Stimulated activated memory B cell treated with anti-CD40 and anti-IgM and Interleukin-4, amounts not matched to agents 10 μg/mL and 1 μg/mL and 100 μg/mL, for 72 hours (primary cell): ENCODE measurements at regions not wholly inside any gene's neighbourhood (a gene's known extent, or its start where the extent isn't known, plus 50 kb on each side); places are given as distances from the start of the nearest gene placed in this dataset.
"Not testable (repeated sequence)": the region's sequence is repeated elsewhere in the genome, so short reads cannot be mapped to it uniquely, and the experiment has no call there.

Experiments
- ATAC-seq: fragments of 150-1000 bp; cut with Tn5 transposase; 2 replicates; pipeline ENCODE4 v1.10.0; 2021
- H3K27ac Mint-ChIP-seq: one replicate; pipeline ENCODE4 v1.8.0; 2022; ENCODE audit warnings: mild to moderate bottlenecking, mixed read lengths
- H3K27me3 Mint-ChIP-seq: one replicate; pipeline ENCODE4 v1.8.0; 2022; ENCODE audit warnings: mixed read lengths
- H3K36me3 Mint-ChIP-seq: one replicate; pipeline ENCODE4 v1.8.0; 2022; ENCODE audit warnings: mixed read lengths
- H3K4me1 Mint-ChIP-seq: one replicate; pipeline ENCODE4 v1.8.0; 2022; ENCODE audit warnings: mixed read lengths
- H3K4me3 Mint-ChIP-seq: one replicate; pipeline ENCODE4 v1.8.0; 2022; ENCODE audit warnings: mild to moderate bottlenecking, moderate library complexity, mixed read lengths
- H3K9me3 Mint-ChIP-seq: one replicate; pipeline ENCODE4 v1.8.0; 2022; ENCODE audit warnings: mixed read lengths

DNA sequence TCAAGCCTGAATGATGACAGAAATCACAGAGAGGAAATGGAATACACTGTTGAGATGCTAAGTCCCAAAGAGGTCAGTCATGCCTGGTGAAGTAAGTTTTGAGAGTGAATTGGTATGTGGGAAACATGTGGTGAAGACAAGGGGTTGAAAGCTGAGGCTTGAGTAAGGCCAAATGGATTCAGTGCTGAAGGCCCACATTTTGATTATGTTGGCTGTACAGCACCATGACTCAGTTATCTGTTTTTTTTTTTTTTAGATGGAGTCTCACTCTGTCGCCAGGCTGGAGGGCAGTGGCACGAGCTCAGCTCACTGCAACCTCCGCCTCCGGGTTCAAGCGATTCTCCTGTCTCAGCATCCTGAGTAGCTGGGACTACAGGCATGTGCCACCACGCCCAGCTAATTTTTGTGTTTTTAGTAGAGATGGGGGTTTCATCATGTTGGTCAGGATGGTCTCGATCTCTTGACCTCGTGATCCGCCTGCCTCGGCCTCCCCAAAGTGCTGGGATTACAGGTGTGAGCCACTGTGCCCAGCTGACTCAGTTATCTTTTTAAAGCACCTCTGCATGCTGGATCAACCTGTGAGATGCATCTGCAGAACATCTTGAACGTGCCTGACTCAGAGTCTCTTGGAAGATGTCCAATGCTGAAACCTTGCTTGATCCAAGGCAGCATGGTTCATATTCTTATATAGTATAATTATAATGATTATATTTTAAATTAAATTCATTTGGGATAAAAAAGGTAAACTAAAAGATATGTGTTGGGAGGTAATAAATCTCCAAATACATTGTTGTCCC lies 829.8 kb downstream of the TNS3 start:
- H3K9me3 Mint-ChIP-seq, H3K27me3 Mint-ChIP-seq, ATAC-seq, H3K36me3 Mint-ChIP-seq, H3K4me3 Mint-ChIP-seq, H3K27ac Mint-ChIP-seq, H3K4me1 Mint-ChIP-seq: not testable (repeated sequence)

DNA sequence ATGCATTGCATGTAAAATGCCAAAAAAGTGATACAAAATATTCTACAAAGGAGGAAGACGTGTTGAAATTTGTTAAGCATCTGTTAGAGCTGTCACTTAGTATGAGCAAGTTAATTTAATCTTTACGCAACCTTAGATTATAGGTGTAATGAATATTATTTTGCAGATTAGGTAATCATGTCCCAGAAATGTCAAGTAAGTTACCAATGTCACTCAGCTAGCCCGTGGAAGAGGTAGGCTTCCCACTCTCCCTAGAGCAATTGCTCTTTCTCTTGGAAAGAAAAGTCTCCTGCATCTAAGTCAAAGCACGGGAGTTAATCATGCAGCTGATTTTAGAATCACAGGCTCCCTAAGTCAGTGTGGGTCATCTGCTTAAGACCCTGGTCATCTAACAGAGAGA lies 830.4 kb upstream of the IGFBP3 start:
- H3K9me3 Mint-ChIP-seq: peaks cover 3% of the 10 kb centered on the region
- no peaks in the 10 kb centered on the region for H3K36me3 Mint-ChIP-seq
- no peaks in the 10 kb centered on the region for H3K27me3 Mint-ChIP-seq
- no peaks in the 10 kb centered on the region for H3K4me1 Mint-ChIP-seq
- no peak for ATAC-seq
- no peak overlapping the region for H3K4me3 Mint-ChIP-seq
- no peak overlapping the region for H3K27ac Mint-ChIP-seq

DNA sequence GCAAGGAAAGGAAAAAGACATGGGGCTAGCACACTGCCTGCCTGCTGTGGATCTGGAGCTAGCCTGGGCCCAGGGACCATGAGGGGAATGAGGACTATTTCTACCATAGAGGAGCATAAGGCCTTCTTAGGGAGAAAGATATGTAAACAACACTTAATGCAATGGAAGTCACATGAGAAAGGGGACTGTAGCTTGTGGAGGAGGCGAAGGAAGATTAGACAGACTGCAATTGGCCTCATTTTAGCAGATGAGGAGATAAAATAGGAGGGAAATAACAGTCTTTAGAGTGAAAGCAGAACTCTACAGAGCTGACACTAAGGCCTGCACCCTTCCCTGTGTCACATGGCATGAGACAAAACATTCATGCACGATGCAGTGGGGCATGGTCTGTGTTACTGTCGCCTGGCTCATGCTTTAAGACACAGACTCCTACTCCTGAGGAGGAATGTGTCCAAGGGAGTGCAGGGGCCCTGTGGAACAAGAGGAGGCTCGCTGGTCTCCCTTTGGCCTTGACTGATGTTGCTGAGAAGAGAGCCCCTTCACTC lies 829.3 kb upstream of the IGFBP3 start:
- Mint-ChIP-seq H3K27me3 (no peaks in the 10 kb centered on the region), H3K4me1 (no peaks in the 10 kb centered on the region), H3K9me3 (peaks cover 3% of the 10 kb centered on the region), H3K4me3 (no peak overlapping the region), H3K36me3 (no peaks in the 10 kb centered on the region), H3K27ac (no peak overlapping the region)
- ATAC-seq: no peak

DNA sequence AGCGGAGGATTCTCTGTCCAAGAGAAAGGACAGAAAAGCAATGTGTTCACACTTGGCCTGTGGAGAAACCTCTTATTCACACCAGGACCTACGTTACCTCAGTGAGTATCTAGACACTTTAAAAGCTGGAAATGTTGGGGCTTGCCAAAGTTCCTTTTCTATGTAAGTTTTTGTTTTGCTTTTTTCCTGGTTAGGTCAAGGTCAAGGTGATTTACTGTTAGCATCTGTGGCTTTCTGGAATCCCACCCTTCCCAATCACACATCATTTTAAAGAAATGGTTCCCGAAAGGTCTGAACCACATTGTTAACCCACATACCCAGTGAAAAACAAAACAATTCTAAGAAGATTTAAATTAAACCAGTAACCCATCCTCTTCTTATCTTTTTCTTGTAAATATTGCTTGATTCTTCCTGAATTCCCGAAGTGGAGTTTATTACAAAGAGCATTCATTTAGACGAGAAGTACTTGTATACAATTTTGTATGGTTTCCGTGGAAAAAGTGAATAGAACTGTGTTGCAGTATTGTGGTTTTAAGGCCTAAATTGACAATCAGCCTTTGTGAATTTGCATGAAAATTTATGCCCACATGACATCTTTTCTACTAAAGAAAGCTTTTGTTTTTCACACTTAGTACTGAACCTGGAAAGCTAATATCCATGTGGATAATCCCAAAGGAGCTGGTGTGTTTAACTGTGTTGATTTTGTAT lies 827.0 kb upstream of the IGFBP3 start:
- ATAC-seq: no peak
- Mint-ChIP-seq H3K4me3 (no peak overlapping the region), H3K9me3 (peaks cover 3% of the 10 kb centered on the region), H3K36me3 (no peaks in the 10 kb centered on the region), H3K27ac (no peak overlapping the region), H3K27me3 (no peaks in the 10 kb centered on the region), H3K4me1 (no peaks in the 10 kb centered on the region)

DNA sequence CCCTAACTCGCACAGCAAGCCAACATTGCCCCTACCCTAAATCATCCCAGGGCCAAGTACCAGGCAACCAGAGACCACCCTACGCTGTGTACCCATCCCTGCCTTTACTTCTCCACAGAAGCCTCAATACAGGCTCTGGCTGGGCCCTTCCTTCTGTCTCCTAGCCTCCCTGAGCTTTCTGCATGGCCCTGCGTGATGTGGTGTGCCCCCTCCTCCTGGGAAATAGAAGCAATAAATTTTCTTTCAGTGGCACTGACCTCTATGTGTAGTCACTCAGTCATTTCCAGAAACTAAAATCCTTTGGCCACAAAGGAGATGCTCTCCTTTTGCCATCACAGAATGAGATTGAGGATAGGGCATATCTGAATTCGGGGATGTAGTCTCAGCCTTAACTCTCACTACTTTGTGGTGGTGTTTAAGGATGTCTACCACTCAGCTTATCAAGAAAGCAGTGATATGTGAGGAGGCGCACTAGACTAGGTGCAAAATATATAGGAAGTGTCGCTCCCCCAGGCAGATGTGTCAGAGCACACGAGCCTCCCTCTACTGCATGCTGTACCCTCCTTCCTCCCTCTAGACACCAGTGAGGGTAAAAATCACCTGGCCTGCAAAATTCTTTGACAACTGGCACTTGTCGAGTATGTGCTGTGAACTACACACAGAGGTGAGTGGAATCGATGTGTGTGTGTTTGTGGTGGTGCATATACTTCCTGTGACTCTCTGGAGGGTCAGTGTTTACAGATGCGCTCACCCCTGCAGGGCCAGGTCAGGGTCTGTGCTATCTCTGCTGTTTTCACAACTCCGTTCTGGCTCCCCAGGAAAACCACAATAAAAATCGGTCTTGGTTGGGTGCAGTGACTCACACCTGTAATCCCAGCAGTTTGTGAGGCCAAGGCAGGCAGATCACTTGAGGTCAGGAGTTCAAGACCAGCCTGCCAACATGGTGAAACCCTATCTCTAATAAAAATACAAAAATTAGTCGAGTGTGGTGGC lies 825.9 kb upstream of the IGFBP3 start:
- peaks cover 3% of the 10 kb centered on the region for H3K9me3 Mint-ChIP-seq
- no peak overlapping the region for H3K4me3 Mint-ChIP-seq
- no peaks in the 10 kb centered on the region for H3K27me3 Mint-ChIP-seq
- no peak for ATAC-seq
- H3K4me1 Mint-ChIP-seq: no peaks in the 10 kb centered on the region
- H3K27ac Mint-ChIP-seq: no peak overlapping the region
- no peaks in the 10 kb centered on the region for H3K36me3 Mint-ChIP-seq

DNA sequence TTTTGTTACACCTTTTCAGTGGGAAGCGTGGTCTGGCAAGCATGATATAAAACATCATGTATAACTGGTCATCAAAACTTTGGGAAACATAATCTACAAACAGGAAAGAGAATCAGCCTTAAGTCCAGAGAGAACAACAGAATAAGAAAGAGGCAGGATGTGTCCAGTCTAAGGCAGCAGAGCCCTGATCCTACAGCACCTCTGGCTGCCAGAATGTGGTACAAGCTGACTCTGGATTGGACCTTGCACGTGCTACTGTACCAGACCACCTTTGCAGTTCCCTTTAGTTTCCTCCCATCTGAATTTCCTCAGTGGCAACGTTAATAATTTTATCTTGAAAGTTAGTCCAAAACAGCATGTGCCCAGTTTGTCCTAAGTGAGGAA lies 824.6 kb upstream of the IGFBP3 start:
- peaks cover 3% of the 10 kb centered on the region for H3K9me3 Mint-ChIP-seq
- H3K27me3 Mint-ChIP-seq: no peaks in the 10 kb centered on the region
- H3K4me1 Mint-ChIP-seq: no peaks in the 10 kb centered on the region
- H3K4me3 Mint-ChIP-seq: no peak overlapping the region
- H3K27ac Mint-ChIP-seq: no peak overlapping the region
- no peak for ATAC-seq
- no peaks in the 10 kb centered on the region for H3K36me3 Mint-ChIP-seq

DNA sequence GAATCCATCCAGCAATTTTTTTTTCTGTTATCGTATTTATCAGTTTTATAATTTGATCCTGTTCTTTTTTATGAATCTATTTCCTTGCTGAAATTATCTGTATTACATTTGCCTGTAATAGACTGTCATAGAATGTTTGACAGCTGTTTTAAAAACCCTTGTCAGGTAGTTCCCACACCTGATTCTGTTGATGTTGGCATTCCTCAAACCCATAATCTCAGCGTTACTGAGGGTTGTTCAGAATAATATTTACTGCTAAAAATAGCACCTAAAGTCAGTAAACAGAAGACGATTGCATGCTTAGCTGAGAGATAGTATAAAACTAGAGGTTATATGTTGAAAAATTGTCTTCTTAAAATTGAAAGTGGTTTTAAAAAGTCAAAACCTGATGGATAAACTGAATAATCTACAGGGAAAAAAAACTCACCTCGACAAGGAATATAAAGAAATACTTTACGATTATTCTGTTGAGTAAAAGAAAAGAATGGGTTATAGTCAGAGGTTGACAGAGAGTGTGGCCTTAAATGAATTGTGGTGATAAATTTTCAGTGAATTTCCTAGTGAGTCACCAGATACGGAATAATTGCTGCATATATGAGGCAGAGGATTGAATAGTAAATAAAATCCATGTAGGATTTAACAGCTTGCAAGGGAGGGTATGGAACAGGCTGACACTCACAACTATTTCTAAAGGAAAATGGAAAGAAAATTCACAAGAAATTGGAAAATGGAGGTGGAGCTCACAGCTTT lies 824.1 kb upstream of the IGFBP3 start:
- no peak overlapping the region for H3K27ac Mint-ChIP-seq
- no peaks in the 10 kb centered on the region for H3K36me3 Mint-ChIP-seq
- H3K9me3 Mint-ChIP-seq: peaks cover under 1% of the 10 kb centered on the region
- H3K4me1 Mint-ChIP-seq: no peaks in the 10 kb centered on the region
- no peaks in the 10 kb centered on the region for H3K27me3 Mint-ChIP-seq
- no peak overlapping the region for H3K4me3 Mint-ChIP-seq
- ATAC-seq: no peak

DNA sequence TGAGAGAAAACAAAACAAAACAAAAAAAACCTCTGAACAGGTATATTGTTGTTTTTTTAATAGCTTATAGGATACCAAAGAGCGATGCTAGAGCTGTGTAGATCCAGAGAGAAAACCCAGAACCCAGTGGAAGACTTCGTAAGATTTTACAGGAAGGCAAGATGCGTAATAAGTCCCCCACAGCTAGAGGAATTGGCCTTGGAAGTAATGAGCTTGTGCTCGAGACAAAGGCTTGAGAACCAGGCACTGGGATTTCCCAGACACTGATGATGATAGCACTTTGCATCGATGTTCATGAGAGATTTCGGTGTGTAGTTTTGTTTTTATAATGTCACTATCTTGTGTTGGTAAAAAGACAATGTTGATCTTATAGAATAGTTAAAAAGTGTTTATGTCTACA lies 821.5 kb upstream of the IGFBP3 start:
- Mint-ChIP-seq H3K4me1 (no peaks in the 10 kb centered on the region), H3K36me3 (no peaks in the 10 kb centered on the region), H3K4me3 (no peak overlapping the region), H3K9me3 (no peaks in the 10 kb centered on the region), H3K27ac (no peak overlapping the region), H3K27me3 (no peaks in the 10 kb centered on the region)
- ATAC-seq: no peak

DNA sequence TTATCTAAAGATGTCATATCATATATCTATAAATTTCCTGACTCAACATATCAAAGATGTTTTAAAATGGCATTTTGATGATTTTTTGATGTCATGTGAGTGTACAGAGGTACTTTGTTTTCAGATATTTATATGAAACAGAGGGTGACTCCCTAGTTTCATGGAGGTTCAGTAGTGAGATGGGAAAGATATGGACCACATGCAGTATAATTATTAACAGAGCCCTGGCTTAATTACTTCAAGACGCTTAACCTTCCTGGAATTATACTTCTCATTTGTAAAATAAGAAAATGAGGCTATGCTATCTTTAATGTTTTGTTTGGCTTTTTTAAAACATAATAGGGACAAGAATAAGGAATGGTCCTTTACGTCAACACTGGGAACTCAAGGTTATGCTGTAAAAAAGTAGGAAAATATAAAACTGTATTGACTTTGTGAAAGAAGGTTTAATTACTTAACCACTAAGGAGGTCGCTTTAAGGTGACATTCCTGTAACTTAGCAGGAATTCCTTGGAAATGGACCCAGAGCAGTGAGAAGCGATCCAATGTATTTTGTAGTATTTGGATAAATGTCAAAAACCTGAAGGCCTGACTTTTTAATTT lies 821.0 kb upstream of the IGFBP3 start:
- H3K4me1 Mint-ChIP-seq: no peaks in the 10 kb centered on the region
- no peaks in the 10 kb centered on the region for H3K27me3 Mint-ChIP-seq
- H3K4me3 Mint-ChIP-seq: no peak overlapping the region
- H3K27ac Mint-ChIP-seq: no peak overlapping the region
- H3K36me3 Mint-ChIP-seq: no peaks in the 10 kb centered on the region
- no peaks in the 10 kb centered on the region for H3K9me3 Mint-ChIP-seq
- ATAC-seq: no peak

DNA sequence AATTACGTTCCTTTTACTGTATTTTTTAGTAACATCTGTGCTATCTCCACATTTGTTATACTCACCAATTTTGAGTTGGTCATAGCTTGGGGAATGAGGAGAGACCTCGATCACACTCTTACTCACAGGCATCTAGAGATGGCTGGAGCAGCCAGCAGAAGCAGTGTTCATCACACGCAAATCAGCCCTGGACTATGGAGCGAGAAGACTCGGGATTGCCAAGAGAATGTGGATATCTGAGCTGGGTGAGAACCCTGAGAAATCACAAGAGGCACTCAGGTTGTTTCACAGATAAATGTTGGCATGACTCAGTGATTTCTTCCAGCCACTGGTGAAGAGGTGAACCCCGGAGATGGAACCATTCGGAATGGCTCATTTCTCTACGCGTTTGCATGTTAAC lies 820.1 kb upstream of the IGFBP3 start:
- ATAC-seq: no peak
- Mint-ChIP-seq H3K27me3 (no peaks in the 10 kb centered on the region), H3K27ac (no peak overlapping the region), H3K36me3 (no peaks in the 10 kb centered on the region), H3K9me3 (no peaks in the 10 kb centered on the region), H3K4me1 (no peaks in the 10 kb centered on the region), H3K4me3 (no peak overlapping the region)

DNA sequence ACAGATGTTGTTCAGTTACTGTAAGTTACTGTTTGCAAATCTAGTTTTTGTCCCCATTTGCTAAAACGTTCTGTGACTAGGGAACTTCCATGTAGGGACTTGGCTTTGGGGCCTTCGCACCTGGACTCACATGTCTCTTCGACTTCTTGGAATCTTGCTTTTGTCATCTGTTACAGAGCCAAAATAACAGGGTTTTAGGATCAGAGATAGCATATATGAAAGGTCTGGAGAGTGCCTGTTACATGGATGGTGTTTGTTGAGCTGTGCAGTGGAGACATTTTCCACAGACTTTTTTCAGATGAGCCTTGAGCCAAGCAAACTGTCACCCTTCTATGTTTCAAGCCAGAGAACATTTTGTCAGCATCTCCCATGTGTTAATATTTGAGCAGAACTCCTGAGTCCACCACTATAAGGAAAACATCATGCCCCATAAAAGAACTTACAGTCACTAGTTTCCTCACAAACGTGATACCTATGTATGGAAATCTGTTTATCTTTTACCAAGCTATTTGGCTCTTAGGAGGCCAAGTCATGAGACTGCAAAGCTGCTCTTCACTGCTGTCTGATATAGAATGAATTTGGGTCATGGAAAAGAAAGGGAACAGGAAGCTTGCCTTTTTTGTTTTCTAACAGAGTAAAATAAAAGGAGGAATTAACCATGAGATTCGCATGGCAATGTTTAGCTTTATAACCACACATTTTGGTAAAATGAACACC lies 818.6 kb upstream of the IGFBP3 start:
- no peaks in the 10 kb centered on the region for H3K36me3 Mint-ChIP-seq
- H3K4me3 Mint-ChIP-seq: no peak overlapping the region
- no peak for ATAC-seq
- H3K4me1 Mint-ChIP-seq: no peaks in the 10 kb centered on the region
- H3K9me3 Mint-ChIP-seq: no peaks in the 10 kb centered on the region
- H3K27me3 Mint-ChIP-seq: no peaks in the 10 kb centered on the region
- no peak overlapping the region for H3K27ac Mint-ChIP-seq

DNA sequence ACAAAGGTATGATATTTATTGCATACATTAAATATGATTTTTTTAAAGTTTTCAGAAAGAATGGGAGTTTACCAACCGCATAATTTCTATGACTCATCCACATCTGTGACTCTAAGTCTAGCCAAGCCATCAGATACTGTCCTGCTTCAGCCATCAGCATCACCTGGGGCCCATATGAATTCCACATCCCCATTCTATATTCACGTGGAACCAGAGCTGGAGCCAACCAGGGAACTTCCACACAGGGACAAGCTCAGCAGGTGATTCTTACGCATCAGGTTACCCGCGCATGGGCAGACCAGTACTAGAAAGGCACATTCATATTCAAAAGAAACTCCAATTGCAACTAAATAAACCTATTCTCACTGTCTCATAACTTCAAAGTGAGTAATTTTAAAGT lies 817.7 kb upstream of the IGFBP3 start:
- no peak for ATAC-seq
- no peaks in the 10 kb centered on the region for H3K9me3 Mint-ChIP-seq
- no peaks in the 10 kb centered on the region for H3K4me1 Mint-ChIP-seq
- no peak overlapping the region for H3K4me3 Mint-ChIP-seq
- no peak overlapping the region for H3K27ac Mint-ChIP-seq
- no peaks in the 10 kb centered on the region for H3K36me3 Mint-ChIP-seq
- H3K27me3 Mint-ChIP-seq: no peaks in the 10 kb centered on the region

DNA sequence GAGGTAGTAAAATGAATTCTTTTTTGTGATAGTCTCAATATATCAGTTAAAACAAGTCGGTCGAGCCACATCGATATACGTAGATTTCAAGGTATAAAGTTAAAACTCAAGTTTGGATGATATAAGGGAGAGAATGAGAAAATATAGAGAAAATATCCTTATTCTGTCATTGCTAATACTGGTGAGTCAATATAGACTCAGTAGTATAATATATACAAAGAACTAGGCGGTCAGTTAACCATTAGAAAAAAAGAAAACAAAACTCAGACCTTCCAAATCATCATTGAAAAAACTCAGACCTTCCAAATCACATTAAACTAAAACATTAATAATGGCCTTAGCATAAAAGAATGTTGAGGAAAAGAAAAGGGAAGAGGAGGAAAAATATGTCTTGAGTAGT lies 817.1 kb upstream of the IGFBP3 start:
- Mint-ChIP-seq H3K27me3 (no peaks in the 10 kb centered on the region), H3K9me3 (no peaks in the 10 kb centered on the region), H3K36me3 (no peaks in the 10 kb centered on the region), H3K27ac (no peak overlapping the region), H3K4me3 (no peak overlapping the region), H3K4me1 (no peaks in the 10 kb centered on the region)
- no peak for ATAC-seq

DNA sequence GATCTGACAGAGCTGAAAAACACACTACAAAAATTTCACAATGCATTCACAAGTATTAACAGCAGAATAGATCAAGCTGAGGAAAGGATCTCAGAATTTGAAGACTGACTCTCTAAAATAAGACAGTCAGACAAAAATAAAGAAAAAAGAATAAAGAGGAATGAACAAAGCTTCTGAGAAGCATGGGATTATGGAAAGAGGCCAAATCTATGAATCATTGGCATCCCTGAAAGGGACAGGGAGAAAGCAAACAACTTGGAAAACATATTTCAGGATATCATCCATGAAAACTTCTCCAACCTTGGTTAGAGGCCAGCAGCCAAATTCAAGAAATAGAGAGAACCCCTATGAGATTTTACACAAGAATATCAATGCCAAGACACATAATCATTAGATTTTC lies 804.8 kb upstream of the IGFBP3 start:
- Mint-ChIP-seq H3K4me3 (no peak overlapping the region), H3K4me1 (no peaks in the 10 kb centered on the region), H3K36me3 (no peaks in the 10 kb centered on the region), H3K27ac (no peak overlapping the region), H3K9me3 (peaks cover 8% of the 10 kb centered on the region), H3K27me3 (no peaks in the 10 kb centered on the region)
- no peak for ATAC-seq
